ENCODE measurements at regions not wholly inside any gene's neighbourhood (a gene's known extent, or its start where the extent isn't known, plus 50 kb on each side); places are given as distances from the start of the nearest gene placed in this dataset.

GRCh38 chr5:2220741-2221140 lies 338.0 kb upstream of the IRX4 start:
- H3K4me3 ChIP-seq (ENCODE audit: low read depth, poor library complexity, severe bottlenecking), result no peak overlapping the region
- WGBS, 2 donors, result 89 to 91% methylated on average over 7 of the region's 7 CpGs
- no peak for TF ChIP-seq CTCF (IDR thresholded peaks at IDR 0.05)
- TF ChIP-seq POLR2A (IDR thresholded peaks at IDR 0.05), result no peak
- intact Hi-C loops (cut with DNase I; ENCODE audit: low total_unique reads), result no loop called here
- no peak for DNase-seq (ENCODE audit: low spot score in 2 of 2)

- DNase-seq (ENCODE audit: low spot score in 2 of 2), result no peak
- intact Hi-C loops (cut with DNase I; ENCODE audit: low total_unique reads), result no loop called here
- TF ChIP-seq CTCF (IDR thresholded peaks at IDR 0.05), result no peak
- TF ChIP-seq POLR2A (IDR thresholded peaks at IDR 0.05), result no peak
- 92 to 94% methylated on average over 3 of the region's 3 CpGs for WGBS, 2 donors
- no peak overlapping the region for H3K4me3 ChIP-seq (ENCODE audit: low read depth, poor library complexity, severe bottlenecking)
These were observed 336.5 kb upstream of the IRX4 start for GRCh38 chr5:2219149-2219776.

GRCh38 chr5:2217219-2217618 lies 334.5 kb upstream of the IRX4 start:
- intact Hi-C loops (cut with DNase I; ENCODE audit: low total_unique reads), result no loop called here
- 79 to 86% methylated on average over 4 of the region's 4 CpGs for WGBS, 2 donors
- H3K4me3 ChIP-seq (ENCODE audit: low read depth, poor library complexity, severe bottlenecking), result no peak overlapping the region
- no peak for TF ChIP-seq CTCF (IDR thresholded peaks at IDR 0.05)
- no peak for TF ChIP-seq POLR2A (IDR thresholded peaks at IDR 0.05)
- no peak for DNase-seq (ENCODE audit: low spot score in 2 of 2)

DNA sequence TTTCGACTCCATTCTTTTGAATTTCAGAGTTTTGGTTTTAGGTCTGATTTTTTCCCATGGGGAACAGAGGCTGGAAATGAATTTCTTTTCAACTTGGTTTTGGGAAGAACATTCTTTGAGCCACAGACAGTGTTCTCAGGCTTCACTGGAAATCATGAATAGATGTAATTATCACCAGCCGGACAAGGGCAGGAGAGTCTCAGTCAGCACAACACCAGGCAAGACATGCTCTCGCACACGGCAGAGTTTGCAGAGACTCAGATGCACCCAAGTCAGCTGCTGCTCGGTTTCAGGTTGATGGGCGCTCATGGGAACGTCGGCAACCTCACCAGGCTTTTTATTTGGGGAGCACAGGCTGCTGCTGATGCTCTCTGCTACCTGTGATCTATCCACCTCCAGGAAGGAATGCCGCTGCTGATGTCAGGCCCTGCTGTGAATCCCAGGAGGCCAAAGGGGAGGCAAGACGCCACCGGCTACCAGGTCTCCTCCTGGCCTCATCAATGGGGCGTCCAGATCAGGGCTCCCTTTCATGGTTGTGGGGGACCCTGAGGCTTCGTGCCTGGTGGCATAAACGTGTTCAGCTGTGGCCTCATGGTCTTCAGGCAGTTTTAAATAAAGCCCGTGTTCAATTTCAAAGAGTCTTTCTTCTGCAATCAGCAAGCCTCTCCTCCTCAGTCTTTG lies 332.3 kb upstream of the IRX4 start:
- no peak overlapping the region for H3K4me3 ChIP-seq (ENCODE audit: low read depth, poor library complexity, severe bottlenecking)
- WGBS, 2 donors, result 61 to 71% methylated on average over 10 to 14 of the region's 15 CpGs
- TF ChIP-seq CTCF (IDR thresholded peaks at IDR 0.05) (no peak), POLR2A (IDR thresholded peaks at IDR 0.05) (no peak)
- DNase-seq (ENCODE audit: low spot score in 2 of 2), result peak in 1 of 2 donors; percentile 7
- intact Hi-C loops (cut with DNase I; ENCODE audit: low total_unique reads), result no loop called here

DNA sequence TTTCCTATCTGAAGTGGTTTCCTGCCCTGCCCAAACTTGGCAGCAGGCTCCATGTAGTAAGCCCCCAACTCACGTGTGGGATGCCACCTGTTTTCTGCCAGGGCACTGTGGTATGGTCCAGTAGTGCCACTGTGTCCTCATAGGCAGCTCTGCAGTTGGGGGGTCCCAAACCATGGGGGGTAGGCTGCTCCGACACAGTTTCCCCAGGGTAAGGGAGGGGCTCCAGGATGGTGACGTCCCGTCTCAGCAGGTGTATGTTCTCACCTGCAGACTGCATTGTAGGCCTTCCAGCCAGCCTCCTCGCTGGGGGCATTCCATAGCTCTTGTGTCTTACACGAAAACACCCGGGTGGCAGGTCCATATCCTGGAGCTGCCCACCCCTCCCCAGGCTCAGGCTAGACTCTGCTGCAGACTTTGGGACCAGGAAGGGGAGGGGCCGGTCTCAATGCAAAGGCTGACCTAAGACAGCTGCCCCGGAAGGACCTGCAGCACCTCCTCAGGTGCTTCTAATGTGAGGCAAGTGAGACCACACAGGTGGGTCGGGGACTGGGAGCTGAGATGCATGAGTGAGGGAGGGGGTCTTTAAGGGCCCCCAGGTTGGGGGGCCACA lies 330.5 kb upstream of the IRX4 start:
- intact Hi-C loops (cut with DNase I; ENCODE audit: low total_unique reads), result no loop called here
- H3K4me3 ChIP-seq (ENCODE audit: low read depth, poor library complexity, severe bottlenecking), result no peak overlapping the region
- TF ChIP-seq POLR2A (IDR thresholded peaks at IDR 0.05) (no peak), CTCF (IDR thresholded peaks at IDR 0.05) (no peak)
- peak in 1 of 2 donors; percentile 11 for DNase-seq (ENCODE audit: low spot score in 2 of 2)
- WGBS, 2 donors, result 68 to 75% methylated on average over 8 to 10 of the region's 10 CpGs

Data from lower leg skin (tissue), 4 donors.